HCT116 (cell line): ENCODE measurements at regions not wholly inside any gene's neighbourhood (a gene's known extent, or its start where the extent isn't known, plus 50 kb on each side); places are given as distances from the start of the nearest gene placed in this dataset.

Experiments used
- CEBPB ChIP-seq: IDR thresholded peaks from 2 replicates; pipeline ENCODE4 v1.6.1; 2012; ENCODE audit warnings: low read depth
- ELF1 ChIP-seq: IDR thresholded peaks from 2 replicates; pipeline ENCODE4 v1.6.1; 2012; ENCODE audit warnings: low read depth, borderline replicate concordance
- EZH2 ChIP-seq: fragments of 200-600 bp; sonication (generic); IDR thresholded peaks from 2 replicates; pipeline ENCODE4 v1.6.1; 2017; ENCODE audit warnings: antibody characterized with exemption, mixed run types
- POLR2A ChIP-seq: IDR thresholded peaks from 2 replicates; pipeline ENCODE4 v1.7.0; 2011; ENCODE audit warnings: borderline replicate concordance; ENCODE audit not compliant: insufficient read depth, insufficient read length; ENCODE audit errors: extremely low read depth
- SIN3A ChIP-seq: IDR thresholded peaks from 2 replicates; pipeline ENCODE4 v1.6.1; 2012; ENCODE audit warnings: low read depth
- SP1 ChIP-seq: IDR thresholded peaks from 2 replicates; pipeline ENCODE4 v1.6.1; 2012; ENCODE audit warnings: low read depth
- ZNF274 ChIP-seq: fragments of 200-500 bp; sonication (Bioruptor generic); IDR thresholded peaks from 2 replicates; pipeline ENCODE4 v1.6.1; 2014; ENCODE audit warnings: mild to moderate bottlenecking, low read depth, low read length, inconsistent platforms
- TF ChIP-seq, protein P1 (sequence below), 3 experiments: fragments of 200-600 bp in 1 of 3; sonication (generic) in 1 of 3; IDR thresholded peaks in 2 of 3; conservative IDR thresholded peaks in 1 of 3; 2 replicates each; pipeline ENCODE4 v1.5.1; 2012 to 2017; ENCODE audit warnings: low read depth in 2 of 3, low read length in 2 of 3, antibody characterized with exemption in 1 of 3, borderline replicate concordance in 1 of 3, control low read depth in 1 of 3, mild to moderate bottlenecking in 1 of 3, mixed read lengths in 1 of 3, mixed run types in 1 of 3, moderate library complexity in 1 of 3; ENCODE audit not compliant: insufficient read depth in 1 of 3

DNA sequence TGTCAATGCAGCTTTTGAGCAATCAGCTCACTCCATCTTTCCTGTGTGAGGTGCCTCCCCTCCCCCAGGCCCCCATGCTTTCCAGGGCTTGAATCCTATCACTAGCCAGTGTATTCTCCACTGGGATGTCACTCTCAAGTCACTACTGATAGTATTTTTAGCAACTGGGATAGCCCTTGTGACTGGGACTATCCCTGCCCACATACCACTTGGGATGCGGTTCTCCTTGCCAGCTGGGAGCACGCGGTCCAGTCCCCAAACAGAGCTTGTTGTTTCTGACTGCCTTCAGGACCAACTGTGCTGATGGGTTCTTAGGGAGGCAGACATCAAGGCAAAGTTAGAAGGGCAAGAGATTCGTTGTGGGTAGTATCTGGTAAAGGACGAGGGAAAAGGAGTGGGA is 134.9 kb downstream of the FAM161A start:
- TF ChIP-seq, protein P1, sequence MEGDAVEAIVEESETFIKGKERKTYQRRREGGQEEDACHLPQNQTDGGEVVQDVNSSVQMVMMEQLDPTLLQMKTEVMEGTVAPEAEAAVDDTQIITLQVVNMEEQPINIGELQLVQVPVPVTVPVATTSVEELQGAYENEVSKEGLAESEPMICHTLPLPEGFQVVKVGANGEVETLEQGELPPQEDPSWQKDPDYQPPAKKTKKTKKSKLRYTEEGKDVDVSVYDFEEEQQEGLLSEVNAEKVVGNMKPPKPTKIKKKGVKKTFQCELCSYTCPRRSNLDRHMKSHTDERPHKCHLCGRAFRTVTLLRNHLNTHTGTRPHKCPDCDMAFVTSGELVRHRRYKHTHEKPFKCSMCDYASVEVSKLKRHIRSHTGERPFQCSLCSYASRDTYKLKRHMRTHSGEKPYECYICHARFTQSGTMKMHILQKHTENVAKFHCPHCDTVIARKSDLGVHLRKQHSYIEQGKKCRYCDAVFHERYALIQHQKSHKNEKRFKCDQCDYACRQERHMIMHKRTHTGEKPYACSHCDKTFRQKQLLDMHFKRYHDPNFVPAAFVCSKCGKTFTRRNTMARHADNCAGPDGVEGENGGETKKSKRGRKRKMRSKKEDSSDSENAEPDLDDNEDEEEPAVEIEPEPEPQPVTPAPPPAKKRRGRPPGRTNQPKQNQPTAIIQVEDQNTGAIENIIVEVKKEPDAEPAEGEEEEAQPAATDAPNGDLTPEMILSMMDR (IDR thresholded peaks at IDR 0.05 in 2 of 3, conservative IDR thresholded peaks at IDR 0.05 in 1 of 3; ENCODE audit: borderline replicate concordance in 1 of 3, insufficient read depth in 1 of 3, low read depth in 2 of 3, low read length in 2 of 3): no peak
- TF ChIP-seq EZH2: no peak
- TF ChIP-seq POLR2A: no peak
- TF ChIP-seq CEBPB: no peak
- no peak for TF ChIP-seq SP1
- TF ChIP-seq ELF1: no peak
- TF ChIP-seq ZNF274: no peak
- no peak for TF ChIP-seq SIN3A
